PC-3 (cell line): ENCODE measurements at regions not wholly inside any gene's neighbourhood (a gene's known extent, or its start where the extent isn't known, plus 50 kb on each side); places are given as distances from the start of the nearest gene placed in this dataset.

Experiments
- ATAC-seq: fragments of 200-7000 bp; cut with Tn5 transposase; 2 replicates; pipeline ENCODE4 v1.9.1; 2020; ENCODE audit warnings: mild to moderate bottlenecking, moderate library complexity
- BruUV-seq: library from RNA; stranded (reverse); fragments of 400-500 nt; replicated peaks from 2 replicates; lab custom pipeline; 2021; lab: Mats Ljungman, UMichigan
- CTCF ChIA-PET: fragments of 300-600 bp; sonication (Branson Sonifier 250); formaldehyde crosslinking; loops from one replicate; lab custom pipeline; 2022; ENCODE audit warnings: antibody characterized with exemption; lab: Charles Lee
- POLR2A ChIA-PET: fragments of 300-600 bp; sonication (Branson Sonifier 250); formaldehyde crosslinking; loops from one replicate; lab custom pipeline; 2022; ENCODE audit warnings: antibody characterized with exemption; ENCODE audit not compliant: unreplicated experiment; lab: Charles Lee
- DNase-seq: peaks from one replicate; pipeline ENCODE4 v3.0.0-alpha.2; 2015
- H2AFZ ChIP-seq: fragments of 300-600 bp; sonication (generic); 2 replicates; pipeline ENCODE4 v1.6.0; 2016; ENCODE audit warnings: antibody characterized with exemption, low read length
- H3F3A ChIP-seq: fragments of 300-600 bp; sonication (generic); one replicate; pipeline ENCODE4 v1.6.0; 2017; ENCODE audit warnings: antibody characterized with exemption, low read length, control low read depth, mild to moderate bottlenecking; ENCODE audit not compliant: unreplicated experiment
- H3K27ac ChIP-seq: fragments of 300-600 bp; sonication (generic); 2 replicates; pipeline ENCODE4 v1.5.1; 2016; ENCODE audit warnings: mild to moderate bottlenecking, low read length
- H3K27me3 ChIP-seq: fragments of 300-600 bp; sonication (generic); 2 replicates; pipeline ENCODE4 v1.6.1; 2016; ENCODE audit warnings: low read length, mixed read lengths
- H3K36me3 ChIP-seq: fragments of 300-600 bp; sonication (generic); 2 replicates; pipeline ENCODE4 v1.6.1; 2016; ENCODE audit warnings: low read depth, mixed run types, low read length, mixed read lengths
- H3K4me1 ChIP-seq: fragments of 300-600 bp; sonication (generic); 2 replicates; pipeline ENCODE4 v1.5.1; 2016; ENCODE audit warnings: low read length; ENCODE audit not compliant: insufficient read depth
- H3K4me2 ChIP-seq: fragments of 300-600 bp; sonication (generic); 2 replicates; pipeline ENCODE4 v1.6.0; 2016; ENCODE audit warnings: low read length
- H3K4me3 ChIP-seq: fragments of 300-600 bp; sonication (generic); 2 replicates; pipeline ENCODE4 v1.5.1; 2016; ENCODE audit warnings: mild to moderate bottlenecking, low read length, mixed read lengths
- H3K79me2 ChIP-seq: fragments of 300-600 bp; sonication (generic); 2 replicates; pipeline ENCODE4 v1.6.1; 2017; ENCODE audit warnings: low read length, mixed read lengths
- H3K9ac ChIP-seq: fragments of 300-600 bp; sonication (generic); 2 replicates; pipeline ENCODE4 v1.6.0; 2016; ENCODE audit warnings: mild to moderate bottlenecking, low read length
- H3K9me2 ChIP-seq: fragments of 300-600 bp; sonication (generic); replicated peaks from 2 replicates; pipeline ENCODE4 v1.6.1; 2016; ENCODE audit warnings: mixed run types, low read length, mixed read lengths
- H3K9me3 ChIP-seq: fragments of 300-600 bp; sonication (generic); 2 replicates; pipeline ENCODE4 v1.6.1; 2016; ENCODE audit warnings: low read length, mixed read lengths
- H4K20me1 ChIP-seq: fragments of 300-600 bp; sonication (generic); 2 replicates; pipeline ENCODE4 v1.6.1; 2016; ENCODE audit warnings: low read length, mixed read lengths
- EZH2 ChIP-seq: fragments of 300-600 bp; sonication (generic); IDR thresholded peaks from one replicate; pipeline ENCODE4 v1.6.1; 2017; ENCODE audit warnings: antibody characterized with exemption, mild to moderate bottlenecking, low read length; ENCODE audit not compliant: unreplicated experiment
- EZH2phosphoT487 ChIP-seq: fragments of 300-600 bp; sonication (generic); IDR thresholded peaks from 2 replicates; pipeline ENCODE4 v1.6.1; 2018; ENCODE audit warnings: mild to moderate bottlenecking, antibody characterized with exemption, low read length, borderline replicate concordance
- intact Hi-C: fragments of 100-400 bp; cut with micrococcal nuclease; formaldehyde crosslinking; loops from 2 replicates; pipeline ENCODE4 v1.9.0; 2023
- TF ChIP-seq, protein P1 (sequence below): fragments of 300-600 bp; sonication (generic); conservative IDR thresholded peaks from 2 replicates; pipeline ENCODE4 v1.5.1; 2017; ENCODE audit warnings: antibody characterized with exemption, low read depth, mild to moderate bottlenecking, low read length

DNA sequence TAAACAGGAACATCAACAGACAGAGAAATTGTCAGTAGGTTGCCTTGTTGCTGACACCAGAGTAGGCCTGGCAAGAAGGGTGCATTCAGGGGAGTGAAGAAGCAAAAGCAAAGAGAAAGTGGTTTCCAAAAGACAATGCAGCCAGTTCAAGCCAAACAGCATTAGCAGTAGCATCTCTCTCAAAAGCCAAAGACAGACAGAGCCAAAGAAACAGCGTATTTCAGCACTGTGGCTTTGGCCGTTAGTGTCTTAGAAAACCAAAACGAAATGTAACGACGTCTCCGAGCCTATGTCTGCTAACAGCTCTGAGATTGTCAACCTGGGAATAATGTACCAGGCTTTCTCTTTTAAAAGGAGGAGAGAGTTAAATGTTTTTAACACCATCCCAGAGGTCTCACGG is 178.6 kb downstream of the NRP2 start:
- intact Hi-C loops: no loop called here
- BruUV-seq: no TSS peak
- no peak overlapping the region for H3K27ac ChIP-seq
- no peaks in the 10 kb centered on the region for H3K79me2 ChIP-seq
- peaks cover 78% of the 10 kb centered on the region for H3K27me3 ChIP-seq
- no peak overlapping the region for H2AFZ ChIP-seq
- no peaks in the 10 kb centered on the region for H4K20me1 ChIP-seq
- H3F3A ChIP-seq: no peaks in the 10 kb centered on the region
- no peaks in the 10 kb centered on the region for H3K4me1 ChIP-seq
- H3K36me3 ChIP-seq: no peaks in the 10 kb centered on the region
- H3K4me3 ChIP-seq: no peak overlapping the region
- H3K9me2 ChIP-seq: no peaks in the 10 kb centered on the region
- DNase-seq (no peak), ATAC-seq (no peak)
- no peak overlapping the region for H3K4me2 ChIP-seq
- POLR2A ChIA-PET: no interaction called here
- TF ChIP-seq EZH2: no peak
- H3K9me3 ChIP-seq: no peaks in the 10 kb centered on the region
- CTCF ChIA-PET: no interaction called here
- H3K9ac ChIP-seq: no peak overlapping the region

DNA sequence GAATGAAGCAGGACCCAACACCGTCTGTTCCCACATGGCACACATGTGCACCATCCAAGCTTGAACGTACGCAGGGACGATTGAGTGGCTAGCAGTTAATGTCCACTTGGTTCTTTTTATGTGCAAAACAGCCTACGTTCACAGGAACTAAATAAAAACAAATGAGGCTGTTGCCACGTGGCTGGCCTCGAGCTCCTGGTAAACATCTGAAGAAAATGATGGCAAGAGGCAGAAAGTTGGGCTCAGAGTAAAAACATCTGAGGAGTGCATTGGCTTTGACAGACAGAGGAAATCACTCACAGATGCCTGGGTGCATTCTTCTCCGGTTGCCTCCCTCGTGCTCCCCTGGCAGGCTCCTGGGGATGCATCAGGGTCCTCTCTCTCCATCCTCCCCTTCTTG is 177.9 kb downstream of the NRP2 start:
- no peaks in the 10 kb centered on the region for H4K20me1 ChIP-seq
- POLR2A ChIA-PET: no interaction called here
- no peaks in the 10 kb centered on the region for H3K9me3 ChIP-seq
- H3K9ac ChIP-seq: no peak overlapping the region
- intact Hi-C loops: no loop called here
- no peak overlapping the region for H3K4me3 ChIP-seq
- H3K36me3 ChIP-seq: no peaks in the 10 kb centered on the region
- H2AFZ ChIP-seq: no peak overlapping the region
- DNase-seq: no peak
- ATAC-seq: no peak
- H3K27me3 ChIP-seq: peaks cover 81% of the 10 kb centered on the region
- H3F3A ChIP-seq: no peaks in the 10 kb centered on the region
- no peaks in the 10 kb centered on the region for H3K79me2 ChIP-seq
- BruUV-seq: no TSS peak
- H3K4me1 ChIP-seq: no peaks in the 10 kb centered on the region
- no peaks in the 10 kb centered on the region for H3K9me2 ChIP-seq
- no peak overlapping the region for H3K27ac ChIP-seq
- no peak overlapping the region for H3K4me2 ChIP-seq
- CTCF ChIA-PET: no interaction called here
- TF ChIP-seq EZH2phosphoT487 (no peak), EZH2 (no peak)
- TF ChIP-seq, protein P1, sequence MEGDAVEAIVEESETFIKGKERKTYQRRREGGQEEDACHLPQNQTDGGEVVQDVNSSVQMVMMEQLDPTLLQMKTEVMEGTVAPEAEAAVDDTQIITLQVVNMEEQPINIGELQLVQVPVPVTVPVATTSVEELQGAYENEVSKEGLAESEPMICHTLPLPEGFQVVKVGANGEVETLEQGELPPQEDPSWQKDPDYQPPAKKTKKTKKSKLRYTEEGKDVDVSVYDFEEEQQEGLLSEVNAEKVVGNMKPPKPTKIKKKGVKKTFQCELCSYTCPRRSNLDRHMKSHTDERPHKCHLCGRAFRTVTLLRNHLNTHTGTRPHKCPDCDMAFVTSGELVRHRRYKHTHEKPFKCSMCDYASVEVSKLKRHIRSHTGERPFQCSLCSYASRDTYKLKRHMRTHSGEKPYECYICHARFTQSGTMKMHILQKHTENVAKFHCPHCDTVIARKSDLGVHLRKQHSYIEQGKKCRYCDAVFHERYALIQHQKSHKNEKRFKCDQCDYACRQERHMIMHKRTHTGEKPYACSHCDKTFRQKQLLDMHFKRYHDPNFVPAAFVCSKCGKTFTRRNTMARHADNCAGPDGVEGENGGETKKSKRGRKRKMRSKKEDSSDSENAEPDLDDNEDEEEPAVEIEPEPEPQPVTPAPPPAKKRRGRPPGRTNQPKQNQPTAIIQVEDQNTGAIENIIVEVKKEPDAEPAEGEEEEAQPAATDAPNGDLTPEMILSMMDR: no peak

DNA sequence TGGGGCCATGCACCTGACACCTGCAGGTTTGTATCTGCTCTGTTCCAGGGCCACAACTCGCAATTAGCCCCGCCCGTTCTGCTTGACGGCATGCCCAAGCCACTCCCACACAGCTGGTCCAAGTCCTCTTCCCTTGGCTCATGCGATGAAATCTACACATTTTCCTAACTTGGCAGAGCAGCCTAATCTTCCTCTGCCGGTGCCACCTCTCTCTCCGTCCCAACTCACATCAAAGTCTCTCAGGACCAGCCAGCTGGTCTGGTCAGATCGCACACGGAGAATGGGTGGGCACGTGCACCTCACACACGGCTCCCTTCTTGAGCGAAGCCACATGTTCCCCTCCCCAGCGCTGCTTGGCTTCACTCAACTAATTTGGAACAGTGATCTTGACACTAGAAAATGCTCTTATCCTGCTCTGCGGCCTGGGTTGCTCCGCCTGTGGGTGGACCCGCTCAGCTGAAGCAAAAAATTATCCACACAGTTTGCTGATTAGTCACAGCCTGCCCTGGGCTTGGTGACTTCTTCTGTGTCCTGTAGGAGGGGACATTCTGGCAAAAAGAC is 176.7 kb downstream of the NRP2 start:
- Histone ChIP-seq H3K27ac (no peak overlapping the region), H2AFZ (no peak overlapping the region), H3K36me3 (no peaks in the 10 kb centered on the region), H3K4me1 (no peaks in the 10 kb centered on the region), H3K27me3 (peaks cover 74% of the 10 kb centered on the region), H3K4me3 (no peak overlapping the region), H3K9me3 (no peaks in the 10 kb centered on the region), H3K4me2 (no peak overlapping the region), H3F3A (no peaks in the 10 kb centered on the region), H3K9me2 (no peaks in the 10 kb centered on the region), H3K79me2 (no peaks in the 10 kb centered on the region), H4K20me1 (no peaks in the 10 kb centered on the region), H3K9ac (no peak overlapping the region)
- TF ChIP-seq EZH2phosphoT487 (no peak), EZH2 (no peak)
- TF ChIP-seq, protein P1: no peak
- ATAC-seq (no peak), DNase-seq (no peak)
- POLR2A ChIA-PET: no interaction called here
- intact Hi-C loops: no loop called here
- no TSS peak for BruUV-seq
- CTCF ChIA-PET: no interaction called here
